ENCODE measurements at regions not wholly inside any gene's neighbourhood (a gene's known extent, or its start where the extent isn't known, plus 50 kb on each side); places are given as distances from the start of the nearest gene placed in this dataset.

GRCh38 chr21:24097181-24097580 is 1510.1 kb downstream of the MRPL39 start:
- peaks cover 9 to 16% of the 10 kb centered on the region in 2 donors for H3K9me3 Mint-ChIP-seq
- no peak overlapping the region for H3K27ac Mint-ChIP-seq
- Histone ChIP-seq H3K9me3 (ENCODE audit: control insufficient read depth, insufficient read depth, low read length) (no peaks in the 10 kb centered on the region), H3K4me3 (ENCODE audit: low read length) (no peak overlapping the region), H3K36me3 (ENCODE audit: control insufficient read depth, insufficient read depth, low read length) (no peaks in the 10 kb centered on the region), H3K4me1 (ENCODE audit: control insufficient read depth, insufficient read depth, low read length) (no peaks in the 10 kb centered on the region), H3K27ac (ENCODE audit: low read length) (no peak overlapping the region), H3K27me3 (ENCODE audit: control insufficient read depth, insufficient read depth, low read length) (no peaks in the 10 kb centered on the region)
- H3K4me1 Mint-ChIP-seq = no peaks in the 10 kb centered on the region
- intact Hi-C loops (cut with micrococcal nuclease) = no loop called here
- no peaks in the 10 kb centered on the region for H3K27me3 Mint-ChIP-seq (ENCODE audit: low read depth in 2 of 2)
- WGBS (ENCODE audit: insufficient coverage) = 73% methylated on average over 1 of the region's 1 CpG
- no peaks in the 10 kb centered on the region for H3K36me3 Mint-ChIP-seq
- TF ChIP-seq CTCF (IDR thresholded peaks at IDR 0.05) = no peak
- H3K4me3 Mint-ChIP-seq = no peak overlapping the region
- ATAC-seq = no peak
- DNase-seq = no peak

- no peak for DNase-seq
- no peak for TF ChIP-seq CTCF (IDR thresholded peaks at IDR 0.05)
- H3K36me3 Mint-ChIP-seq = no peaks in the 10 kb centered on the region
- ATAC-seq = no peak
- no peaks in the 10 kb centered on the region for H3K27me3 Mint-ChIP-seq (ENCODE audit: low read depth in 2 of 2)
- no peaks in the 10 kb centered on the region for H3K27me3 ChIP-seq (ENCODE audit: control insufficient read depth, insufficient read depth, low read length)
- H3K4me1 ChIP-seq (ENCODE audit: control insufficient read depth, insufficient read depth, low read length) = no peaks in the 10 kb centered on the region
- intact Hi-C loops (cut with micrococcal nuclease) = no loop called here
- no peak overlapping the region for H3K27ac Mint-ChIP-seq
- H3K27ac ChIP-seq (ENCODE audit: low read length) = no peak overlapping the region
- H3K4me3 ChIP-seq (ENCODE audit: low read length) = no peak overlapping the region
- 75% methylated on average over 1 of the region's 1 CpG for WGBS (ENCODE audit: insufficient coverage)
- H3K36me3 ChIP-seq (ENCODE audit: control insufficient read depth, insufficient read depth, low read length) = no peaks in the 10 kb centered on the region
- H3K9me3 Mint-ChIP-seq = peaks cover 9 to 16% of the 10 kb centered on the region in 2 donors
- H3K4me3 Mint-ChIP-seq = no peak overlapping the region
- H3K9me3 ChIP-seq (ENCODE audit: control insufficient read depth, insufficient read depth, low read length) = no peaks in the 10 kb centered on the region
- H3K4me1 Mint-ChIP-seq = no peaks in the 10 kb centered on the region
Observed at GRCh38 chr21:24096651-24097050, 1510.6 kb downstream of the MRPL39 start.

GRCh38 chr21:24093032-24093431 is 1514.2 kb downstream of the MRPL39 start:
- Mint-ChIP-seq H3K27ac (no peak overlapping the region), H3K36me3 (no peaks in the 10 kb centered on the region), H3K27me3 (ENCODE audit: low read depth in 2 of 2) (no peaks in the 10 kb centered on the region), H3K4me3 (no peak overlapping the region), H3K4me1 (no peaks in the 10 kb centered on the region), H3K9me3 (peaks cover 12 to 17% of the 10 kb centered on the region in 2 donors)
- Histone ChIP-seq H3K4me3 (ENCODE audit: low read length) (no peak overlapping the region), H3K27ac (ENCODE audit: low read length) (no peak overlapping the region), H3K36me3 (ENCODE audit: control insufficient read depth, insufficient read depth, low read length) (no peaks in the 10 kb centered on the region), H3K4me1 (ENCODE audit: control insufficient read depth, insufficient read depth, low read length) (no peaks in the 10 kb centered on the region), H3K27me3 (ENCODE audit: control insufficient read depth, insufficient read depth, low read length) (no peaks in the 10 kb centered on the region), H3K9me3 (ENCODE audit: control insufficient read depth, insufficient read depth, low read length) (no peaks in the 10 kb centered on the region)
- no peak for TF ChIP-seq CTCF (IDR thresholded peaks at IDR 0.05)
- intact Hi-C loops (cut with micrococcal nuclease) = no loop called here
- no peak for ATAC-seq
- no peak for DNase-seq

GRCh38 chr21:24076179-24076578 is 1531.1 kb downstream of the MRPL39 start:
- Mint-ChIP-seq H3K27ac (no peak overlapping the region), H3K9me3 (peaks cover 0 to 2% of the 10 kb centered on the region in 2 donors), H3K4me3 (no peak overlapping the region), H3K36me3 (no peaks in the 10 kb centered on the region), H3K27me3 (ENCODE audit: low read depth in 2 of 2) (no peaks in the 10 kb centered on the region), H3K4me1 (no peaks in the 10 kb centered on the region)
- H3K36me3 ChIP-seq (ENCODE audit: control insufficient read depth, insufficient read depth, low read length) = no peaks in the 10 kb centered on the region
- no peaks in the 10 kb centered on the region for H3K4me1 ChIP-seq (ENCODE audit: control insufficient read depth, insufficient read depth, low read length)
- no peaks in the 10 kb centered on the region for H3K27me3 ChIP-seq (ENCODE audit: control insufficient read depth, insufficient read depth, low read length)
- intact Hi-C loops (cut with micrococcal nuclease) = no loop called here
- H3K9me3 ChIP-seq (ENCODE audit: control insufficient read depth, insufficient read depth, low read length) = no peaks in the 10 kb centered on the region
- no peak overlapping the region for H3K27ac ChIP-seq (ENCODE audit: low read length)
- H3K4me3 ChIP-seq (ENCODE audit: low read length) = no peak overlapping the region
- no peak for TF ChIP-seq CTCF (IDR thresholded peaks at IDR 0.05)
- DNase-seq = peak in 1 of 2 donors; percentile 35
- ATAC-seq = no peak

All from natural killer cell (primary cell).